UCSD-AML1 (cell line): ENCODE measurements at regions not wholly inside any gene's neighbourhood (a gene's known extent, or its start where the extent isn't known, plus 50 kb on each side); places are given as distances from the start of the nearest gene placed in this dataset.
A peak's percentile ranks its signal among the peaks of the same experiment; 100 is the strongest.

Experiments
- DNase-seq: peaks from one replicate; lab custom pipeline; 2025; ENCODE audit not compliant: unreplicated experiment; lab: John Stamatoyannopoulos, UW

GRCh38 chr1:182295697-182296096 lies 95.9 kb downstream of the GLUL start:
- DNase-seq, result no peak

- no peak for DNase-seq
Observed at GRCh38 chr1:182293119-182293589, 98.4 kb downstream of the GLUL start.

- DNase-seq, result no peak
Observed at GRCh38 chr1:182292193-182292741, 99.3 kb downstream of the GLUL start.

- no peak for DNase-seq
Observed at GRCh38 chr1:182291584-182292192, 99.9 kb downstream of the GLUL start.

- no peak for DNase-seq
Observed at GRCh38 chr1:182288749-182289604, 102.6 kb downstream of the GLUL start.

- DNase-seq, result no peak
Observed at GRCh38 chr1:182286761-182287160, 104.8 kb downstream of the GLUL start.

GRCh38 chr1:182283746-182284544 lies 107.6 kb downstream of the GLUL start:
- no peak for DNase-seq

- no peak for DNase-seq
Observed at GRCh38 chr1:182281541-182281940, 110.0 kb downstream of the GLUL start.

- DNase-seq, result no peak
Observed at GRCh38 chr1:182280504-182280900, 111.1 kb downstream of the GLUL start.

- no peak for DNase-seq
Observed at GRCh38 chr1:182279724-182280503, 111.7 kb downstream of the GLUL start.

GRCh38 chr1:182279302-182279701 lies 112.3 kb downstream of the GLUL start:
- DNase-seq, result no peak

- no peak for DNase-seq
Observed at GRCh38 chr1:182278144-182279054, 113.2 kb downstream of the GLUL start.

GRCh38 chr1:182275271-182275670 lies 116.3 kb downstream of the GLUL start:
- DNase-seq, result no peak

- DNase-seq, result no peak
Observed at GRCh38 chr1:182274618-182275017, 117.0 kb downstream of the GLUL start.

GRCh38 chr1:182270731-182271130 lies 120.9 kb downstream of the GLUL start:
- no peak for DNase-seq

- no peak for DNase-seq
Observed at GRCh38 chr1:182269097-182269496, 122.5 kb downstream of the GLUL start.

- peak; percentile 18 for DNase-seq
Observed at GRCh38 chr1:182268669-182269068, 122.9 kb downstream of the GLUL start.

- no peak for DNase-seq
Observed at GRCh38 chr1:182264185-182264584, 127.4 kb downstream of the GLUL start.

- no peak for DNase-seq
Observed at GRCh38 chr1:182263706-182264105, 127.9 kb downstream of the GLUL start.
